Caco-2 (cell line): ENCODE measurements at regions not wholly inside any gene's neighbourhood (a gene's known extent, or its start where the extent isn't known, plus 50 kb on each side); places are given as distances from the start of the nearest gene placed in this dataset.

Source experiments
- BruUV-seq: library from RNA; stranded (reverse); fragments of 400-500 nt; replicated peaks from 2 replicates; lab custom pipeline; 2021; lab: Mats Ljungman, UMichigan
- CTCF ChIA-PET: fragments of 300-600 bp; sonication (Branson Sonifier 250); formaldehyde crosslinking; loops from one replicate; lab custom pipeline; 2022; ENCODE audit warnings: antibody characterized with exemption; lab: Charles Lee
- POLR2A ChIA-PET: fragments of 300-600 bp; sonication (Branson Sonifier 250); formaldehyde crosslinking; loops from one replicate; lab custom pipeline; 2022; ENCODE audit warnings: antibody characterized with exemption; lab: Charles Lee
- DNase-seq, 2 experiments: peaks; one replicate each; pipeline versions ENCODE4 v3.0.0 to v3.0.0-alpha.2; 2020 to 2022
- H3K27me3 ChIP-seq: replicated peaks from 2 replicates; pipeline ENCODE4 v1.6.0; 2011; ENCODE audit warnings: low read length; ENCODE audit not compliant: control insufficient read depth, insufficient read depth
- H3K36me3 ChIP-seq: 2 replicates; pipeline ENCODE4 v1.5.1; 2011; ENCODE audit warnings: low read length; ENCODE audit not compliant: control insufficient read depth, insufficient read depth
- H3K4me1 ChIP-seq: fragments of 250-450 bp; sonication (Bioruptor Pico); 2 replicates; pipeline ENCODE4 v1.5.1; 2020; ENCODE audit warnings: mild to moderate bottlenecking
- H3K4me3 ChIP-seq: 2 replicates; pipeline ENCODE4 v1.5.1; 2011; ENCODE audit warnings: low read depth, mild to moderate bottlenecking, control low read depth, low read length
- H3K9me3 ChIP-seq: fragments of 250-450 bp; sonication (Bioruptor Pico); 2 replicates; pipeline ENCODE4 v1.5.1; 2020; ENCODE audit warnings: mild to moderate bottlenecking, moderate library complexity
- H3K27ac Mint-ChIP-seq: one replicate; pipeline ENCODE4 v1.8.0; 2022; ENCODE audit warnings: mixed read lengths; ENCODE audit not compliant: unreplicated experiment
- H3K27me3 Mint-ChIP-seq: one replicate; pipeline ENCODE4 v1.8.0; 2022; ENCODE audit warnings: mixed read lengths; ENCODE audit not compliant: insufficient read depth, unreplicated experiment
- H3K36me3 Mint-ChIP-seq: one replicate; pipeline ENCODE4 v1.8.0; 2022; ENCODE audit warnings: mild to moderate bottlenecking, mixed read lengths; ENCODE audit not compliant: insufficient read depth, unreplicated experiment
- H3K4me1 Mint-ChIP-seq: one replicate; pipeline ENCODE4 v1.8.0; 2022; ENCODE audit warnings: low read depth, mixed read lengths; ENCODE audit not compliant: unreplicated experiment
- H3K4me3 Mint-ChIP-seq: one replicate; pipeline ENCODE4 v1.8.0; 2022; ENCODE audit warnings: mild to moderate bottlenecking, moderate library complexity, mixed read lengths; ENCODE audit not compliant: unreplicated experiment
- H3K9me3 Mint-ChIP-seq: one replicate; pipeline ENCODE4 v1.8.0; 2022; ENCODE audit warnings: mixed read lengths; ENCODE audit not compliant: unreplicated experiment
- intact Hi-C: fragments of 100-400 bp; cut with micrococcal nuclease; formaldehyde crosslinking; loops from one replicate; pipeline ENCODE4 v1.10.0; 2022; ENCODE audit not compliant: unreplicated experiment
- TF ChIP-seq, protein P1 (sequence below), 2 experiments: fragments of 200-600 bp in 1 of 2; IDR thresholded peaks; 1 replicate in 1 of 2; 2 replicates in 1 of 2; pipeline versions ENCODE4 v1.5.1 to v1.8.0; 2011 to 2022; ENCODE audit warnings: antibody characterized with exemption in 1 of 2, control low read depth in 1 of 2, inconsistent platforms in 1 of 2, low read depth in 1 of 2, low read length in 1 of 2, mild to moderate bottlenecking in 1 of 2, moderate library complexity in 1 of 2; ENCODE audit not compliant: insufficient read depth in 1 of 2, severe bottlenecking in 1 of 2, unreplicated experiment in 1 of 2

GRCh38 chr6:105839266-105839665, 246.9 kb upstream of the PRDM1 start:
- Mint-ChIP-seq H3K36me3 (no peaks in the 10 kb centered on the region), H3K27me3 (no peaks in the 10 kb centered on the region), H3K4me3 (no peak overlapping the region), H3K9me3 (no peaks in the 10 kb centered on the region), H3K4me1 (no peaks in the 10 kb centered on the region), H3K27ac (no peak overlapping the region)
- Histone ChIP-seq H3K4me3 (no peak overlapping the region), H3K9me3 (no peaks in the 10 kb centered on the region), H3K4me1 (no peaks in the 10 kb centered on the region), H3K36me3 (no peaks in the 10 kb centered on the region), H3K27me3 (no peaks in the 10 kb centered on the region)
- BruUV-seq = no TSS peak
- CTCF ChIA-PET = no interaction called here
- no peak for DNase-seq
- TF ChIP-seq, protein P1, sequence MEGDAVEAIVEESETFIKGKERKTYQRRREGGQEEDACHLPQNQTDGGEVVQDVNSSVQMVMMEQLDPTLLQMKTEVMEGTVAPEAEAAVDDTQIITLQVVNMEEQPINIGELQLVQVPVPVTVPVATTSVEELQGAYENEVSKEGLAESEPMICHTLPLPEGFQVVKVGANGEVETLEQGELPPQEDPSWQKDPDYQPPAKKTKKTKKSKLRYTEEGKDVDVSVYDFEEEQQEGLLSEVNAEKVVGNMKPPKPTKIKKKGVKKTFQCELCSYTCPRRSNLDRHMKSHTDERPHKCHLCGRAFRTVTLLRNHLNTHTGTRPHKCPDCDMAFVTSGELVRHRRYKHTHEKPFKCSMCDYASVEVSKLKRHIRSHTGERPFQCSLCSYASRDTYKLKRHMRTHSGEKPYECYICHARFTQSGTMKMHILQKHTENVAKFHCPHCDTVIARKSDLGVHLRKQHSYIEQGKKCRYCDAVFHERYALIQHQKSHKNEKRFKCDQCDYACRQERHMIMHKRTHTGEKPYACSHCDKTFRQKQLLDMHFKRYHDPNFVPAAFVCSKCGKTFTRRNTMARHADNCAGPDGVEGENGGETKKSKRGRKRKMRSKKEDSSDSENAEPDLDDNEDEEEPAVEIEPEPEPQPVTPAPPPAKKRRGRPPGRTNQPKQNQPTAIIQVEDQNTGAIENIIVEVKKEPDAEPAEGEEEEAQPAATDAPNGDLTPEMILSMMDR (IDR thresholded peaks at IDR 0.05; ENCODE audit: insufficient read depth in 1 of 2, low read depth in 1 of 2, low read length in 1 of 2, severe bottlenecking in 1 of 2, unreplicated experiment in 1 of 2) = no peak
- POLR2A ChIA-PET = no interaction called here
- intact Hi-C loops = no loop called here

DNA sequence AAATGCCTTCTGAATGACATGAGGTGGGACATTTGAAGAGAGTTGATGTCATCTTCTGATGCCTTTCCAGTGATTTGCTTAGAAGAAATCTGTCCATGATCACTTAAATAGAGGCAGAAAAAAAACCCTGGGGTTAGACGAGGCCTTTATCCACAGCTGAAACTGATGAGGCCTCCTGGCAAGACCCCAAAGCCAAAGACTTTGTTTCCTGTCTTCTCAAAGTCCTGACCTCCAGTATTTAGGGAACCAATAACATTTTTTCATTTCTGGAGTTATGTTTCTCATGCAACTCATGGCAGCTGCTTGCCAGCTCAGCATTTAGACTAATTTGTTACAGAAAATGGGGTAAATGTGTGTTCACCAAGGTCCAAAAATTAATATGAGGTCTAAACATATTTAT, 248.0 kb upstream of the PRDM1 start:
- BruUV-seq = no TSS peak
- H3K4me3 Mint-ChIP-seq = no peak overlapping the region
- H3K27ac Mint-ChIP-seq = no peak overlapping the region

GRCh38 chr6:105836889-105837288, 249.2 kb upstream of the PRDM1 start:
- Histone ChIP-seq H3K9me3 (no peaks in the 10 kb centered on the region), H3K4me3 (no peak overlapping the region), H3K36me3 (no peaks in the 10 kb centered on the region), H3K27me3 (no peaks in the 10 kb centered on the region), H3K4me1 (no peaks in the 10 kb centered on the region)
- peaks cover under 1% of the 10 kb centered on the region for H3K4me1 Mint-ChIP-seq
- no peaks in the 10 kb centered on the region for H3K9me3 Mint-ChIP-seq
- H3K4me3 Mint-ChIP-seq = no peak overlapping the region
- BruUV-seq = no TSS peak
- H3K36me3 Mint-ChIP-seq = no peaks in the 10 kb centered on the region
- ChIA-PET POLR2A (no interaction called here), CTCF (no interaction called here)
- DNase-seq = no peak
- intact Hi-C loops = no loop called here
- H3K27ac Mint-ChIP-seq = no peak overlapping the region
- TF ChIP-seq, protein P1 (IDR thresholded peaks at IDR 0.05; ENCODE audit: insufficient read depth in 1 of 2, low read depth in 1 of 2, low read length in 1 of 2, severe bottlenecking in 1 of 2, unreplicated experiment in 1 of 2) = no peak
- H3K27me3 Mint-ChIP-seq = no peaks in the 10 kb centered on the region

More for the DNA sequence above, 248.0 kb upstream of the PRDM1 start:
- ChIA-PET POLR2A (no interaction called here), CTCF (no interaction called here)
- H3K4me1 Mint-ChIP-seq = no peaks in the 10 kb centered on the region
- H3K9me3 Mint-ChIP-seq = no peaks in the 10 kb centered on the region
- Histone ChIP-seq H3K4me1 (no peaks in the 10 kb centered on the region), H3K9me3 (no peaks in the 10 kb centered on the region), H3K27me3 (no peaks in the 10 kb centered on the region), H3K36me3 (no peaks in the 10 kb centered on the region), H3K4me3 (no peak overlapping the region)
- no peak for DNase-seq
- no peaks in the 10 kb centered on the region for H3K27me3 Mint-ChIP-seq
- no peaks in the 10 kb centered on the region for H3K36me3 Mint-ChIP-seq
- intact Hi-C loops = no loop called here
- TF ChIP-seq, protein P1 (IDR thresholded peaks at IDR 0.05; ENCODE audit: insufficient read depth in 1 of 2, low read depth in 1 of 2, low read length in 1 of 2, severe bottlenecking in 1 of 2, unreplicated experiment in 1 of 2) = no peak
